Activated T-helper 17 cell treated with anti-CD3 and anti-CD28 coated beads, Interleukin-2, amount 50 U/mL, for 72 hours (primary cell): ENCODE measurements at regions not wholly inside any gene's neighbourhood (a gene's known extent, or its start where the extent isn't known, plus 50 kb on each side); places are given as distances from the start of the nearest gene placed in this dataset.
"Not testable (repeated sequence)": the region's sequence is repeated elsewhere in the genome, so short reads cannot be mapped to it uniquely, and the experiment has no call there.

ENCODE experiments used
- ATAC-seq: fragments of 150-1000 bp; cut with Tn5 transposase; replicated peaks from 2 replicates; pipeline ENCODE4 v1.10.0; 2021; ENCODE audit warnings: mild to moderate bottlenecking, moderate library complexity
- H3K27ac Mint-ChIP-seq: one replicate; pipeline ENCODE4 v1.8.0; 2022; ENCODE audit warnings: mixed read lengths
- H3K27me3 Mint-ChIP-seq: one replicate; pipeline ENCODE4 v1.8.0; 2022; ENCODE audit warnings: mixed read lengths
- H3K36me3 Mint-ChIP-seq: one replicate; pipeline ENCODE4 v1.8.0; 2022; ENCODE audit warnings: low read depth, mild to moderate bottlenecking, mixed read lengths
- H3K4me1 Mint-ChIP-seq: one replicate; pipeline ENCODE4 v1.8.0; 2022; ENCODE audit warnings: mixed read lengths
- H3K4me3 Mint-ChIP-seq: one replicate; pipeline ENCODE4 v1.8.0; 2022; ENCODE audit warnings: mild to moderate bottlenecking, mixed read lengths
- H3K9me3 Mint-ChIP-seq: one replicate; pipeline ENCODE4 v1.8.0; 2022; ENCODE audit warnings: mixed read lengths

DNA sequence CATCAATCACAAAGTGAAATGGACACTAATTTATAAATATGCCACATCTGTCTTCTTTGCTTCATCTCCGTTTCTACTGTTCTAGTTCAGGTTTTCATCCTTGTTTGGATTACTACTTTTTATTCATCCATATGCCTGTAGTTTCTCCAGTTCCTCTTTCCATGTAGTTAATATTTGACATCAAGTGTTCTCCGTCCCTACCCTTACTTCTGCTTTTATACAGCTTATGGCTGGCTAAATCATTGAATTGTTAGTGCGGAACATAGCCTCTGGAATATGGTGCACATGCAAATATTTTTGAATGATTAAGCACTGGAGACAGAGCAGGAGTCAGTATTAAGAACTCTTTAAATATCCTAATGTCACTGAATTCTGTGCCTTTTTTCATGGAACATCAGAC, 230.0 kb upstream of the PPP1R3A start:
- ATAC-seq = no peak

GRCh38 chr7:114141415-114141814, 222.6 kb upstream of the PPP1R3A start:
- no peak for ATAC-seq
- H3K27ac Mint-ChIP-seq = no peak overlapping the region
- no peaks in the 10 kb centered on the region for H3K4me1 Mint-ChIP-seq
- no peaks in the 10 kb centered on the region for H3K9me3 Mint-ChIP-seq
- no peak overlapping the region for H3K4me3 Mint-ChIP-seq
- no peaks in the 10 kb centered on the region for H3K36me3 Mint-ChIP-seq
- peaks cover 4% of the 10 kb centered on the region for H3K27me3 Mint-ChIP-seq

More for the DNA sequence above, 230.0 kb upstream of the PPP1R3A start:
- Mint-ChIP-seq H3K27ac (no peak overlapping the region), H3K27me3 (peaks cover 27% of the 10 kb centered on the region), H3K4me3 (no peak overlapping the region), H3K4me1 (no peaks in the 10 kb centered on the region), H3K36me3 (no peaks in the 10 kb centered on the region), H3K9me3 (no peaks in the 10 kb centered on the region)

GRCh38 chr7:114140561-114140960, 221.8 kb upstream of the PPP1R3A start:
- ATAC-seq = no peak

DNA sequence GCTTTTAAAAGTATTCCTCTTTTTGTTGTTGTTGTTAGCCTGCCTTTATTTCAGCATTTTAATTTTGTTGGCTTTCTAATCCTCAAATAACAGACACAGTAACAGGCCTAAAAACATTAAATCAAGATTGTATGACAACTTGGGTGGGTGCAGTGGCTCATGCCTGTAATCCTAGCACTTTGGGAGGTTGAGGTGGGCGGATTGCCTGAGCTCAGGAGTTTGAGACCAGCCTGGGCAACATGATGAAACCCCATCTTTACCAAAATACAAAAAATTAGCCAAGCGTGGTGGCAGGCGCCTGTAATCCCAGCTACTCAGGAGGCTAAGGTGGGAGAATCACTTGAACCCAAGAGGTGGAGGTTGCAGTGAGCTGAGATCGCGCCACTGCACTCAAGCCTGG, 220.9 kb upstream of the PPP1R3A start:
- H3K27ac Mint-ChIP-seq, H3K4me3 Mint-ChIP-seq, H3K27me3 Mint-ChIP-seq, ATAC-seq, H3K9me3 Mint-ChIP-seq, H3K36me3 Mint-ChIP-seq, H3K4me1 Mint-ChIP-seq: not testable (repeated sequence)

More at GRCh38 chr7:114140561-114140960, 221.8 kb upstream of the PPP1R3A start:
- no peaks in the 10 kb centered on the region for H3K9me3 Mint-ChIP-seq
- H3K4me1 Mint-ChIP-seq = no peaks in the 10 kb centered on the region
- no peak overlapping the region for H3K4me3 Mint-ChIP-seq
- no peaks in the 10 kb centered on the region for H3K27me3 Mint-ChIP-seq
- no peak overlapping the region for H3K27ac Mint-ChIP-seq
- H3K36me3 Mint-ChIP-seq = no peaks in the 10 kb centered on the region

DNA sequence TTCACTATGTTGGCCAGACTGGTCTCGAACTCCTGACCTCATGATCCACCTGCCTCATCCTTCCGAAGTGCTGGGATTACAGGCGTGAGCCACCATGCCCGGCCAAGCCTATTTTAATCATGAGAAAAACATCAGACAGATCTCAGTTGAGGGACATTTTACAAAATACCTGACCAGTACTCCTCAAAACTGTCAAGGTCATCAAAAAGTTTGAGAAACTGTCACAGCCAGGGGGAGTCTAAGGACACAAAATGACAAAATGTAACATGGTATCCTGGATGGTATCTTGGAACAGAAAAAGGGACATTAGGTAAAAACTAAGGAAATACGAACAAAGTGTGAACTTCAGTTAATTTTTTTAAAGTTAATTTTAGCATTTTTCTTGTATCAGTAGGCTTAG, 219.8 kb upstream of the PPP1R3A start:
- no peak for ATAC-seq
- Mint-ChIP-seq H3K4me3 (no peak overlapping the region), H3K27me3 (peaks cover 4% of the 10 kb centered on the region), H3K27ac (no peak overlapping the region), H3K4me1 (no peaks in the 10 kb centered on the region), H3K36me3 (no peaks in the 10 kb centered on the region), H3K9me3 (no peaks in the 10 kb centered on the region)

- H3K9me3 Mint-ChIP-seq = no peaks in the 10 kb centered on the region
- peaks cover 12% of the 10 kb centered on the region for H3K27me3 Mint-ChIP-seq
- no peaks in the 10 kb centered on the region for H3K4me1 Mint-ChIP-seq
- ATAC-seq = no peak
- H3K36me3 Mint-ChIP-seq = no peaks in the 10 kb centered on the region
- H3K27ac Mint-ChIP-seq = no peak overlapping the region
- no peak overlapping the region for H3K4me3 Mint-ChIP-seq
Observed at GRCh38 chr7:114133717-114134116, 214.9 kb upstream of the PPP1R3A start.

DNA sequence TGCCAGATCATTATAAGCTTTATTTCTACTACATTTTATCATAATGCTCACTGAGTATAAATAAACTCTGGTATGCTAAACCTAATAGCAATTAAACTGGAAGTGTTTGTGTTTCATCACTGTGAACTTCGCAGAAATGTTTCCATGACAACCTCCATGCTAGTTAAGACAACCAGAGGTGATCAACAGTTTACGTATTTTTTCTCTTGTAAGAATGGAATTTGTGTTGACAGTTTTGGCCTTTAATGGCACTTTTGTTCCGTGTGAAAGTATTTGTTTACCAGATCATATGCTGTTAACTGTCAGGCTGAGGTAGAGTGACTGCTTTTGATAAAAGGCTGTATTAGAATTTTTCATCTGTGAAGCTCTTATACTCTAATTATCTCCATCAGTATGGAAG, 212.1 kb upstream of the PPP1R3A start:
- no peak for ATAC-seq
- Mint-ChIP-seq H3K36me3 (no peaks in the 10 kb centered on the region), H3K9me3 (no peaks in the 10 kb centered on the region), H3K4me1 (no peaks in the 10 kb centered on the region), H3K27ac (no peak overlapping the region), H3K27me3 (peaks cover 18% of the 10 kb centered on the region), H3K4me3 (no peak overlapping the region)

DNA sequence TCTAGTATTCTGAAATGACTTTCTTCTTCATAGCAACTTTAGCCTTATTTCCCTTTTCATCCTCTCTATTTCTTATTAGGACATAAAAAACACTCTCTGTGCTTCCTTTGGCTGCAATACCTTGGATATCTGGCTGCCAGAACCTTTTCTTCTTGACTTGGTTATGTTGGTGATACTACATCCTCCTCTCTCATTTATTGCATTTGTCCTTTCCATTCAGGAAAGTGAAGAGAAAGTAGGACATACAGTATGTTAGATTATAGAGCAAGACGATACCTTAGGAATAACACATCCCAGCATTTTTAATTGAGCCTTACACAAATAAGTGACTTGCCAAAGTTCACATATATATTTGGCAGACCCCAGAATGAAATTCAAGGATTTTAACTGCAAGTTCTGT, 210.1 kb upstream of the PPP1R3A start:
- Mint-ChIP-seq H3K4me1 (no peaks in the 10 kb centered on the region), H3K27ac (no peak overlapping the region), H3K36me3 (no peaks in the 10 kb centered on the region), H3K4me3 (no peak overlapping the region), H3K9me3 (no peaks in the 10 kb centered on the region), H3K27me3 (peaks cover 25% of the 10 kb centered on the region)
- ATAC-seq = no peak

- no peak overlapping the region for H3K27ac Mint-ChIP-seq
- peaks cover 21% of the 10 kb centered on the region for H3K27me3 Mint-ChIP-seq
- no peaks in the 10 kb centered on the region for H3K9me3 Mint-ChIP-seq
- ATAC-seq = no peak
- no peaks in the 10 kb centered on the region for H3K36me3 Mint-ChIP-seq
- no peak overlapping the region for H3K4me3 Mint-ChIP-seq
- no peaks in the 10 kb centered on the region for H3K4me1 Mint-ChIP-seq
Observed at GRCh38 chr7:114126095-114126494, 207.3 kb upstream of the PPP1R3A start.

GRCh38 chr7:114112806-114113205, 194.0 kb upstream of the PPP1R3A start:
- Mint-ChIP-seq H3K4me3 (no peak overlapping the region), H3K36me3 (no peaks in the 10 kb centered on the region), H3K9me3 (no peaks in the 10 kb centered on the region), H3K27me3 (peaks cover 8% of the 10 kb centered on the region), H3K27ac (no peak overlapping the region), H3K4me1 (no peaks in the 10 kb centered on the region)
- no peak for ATAC-seq

DNA sequence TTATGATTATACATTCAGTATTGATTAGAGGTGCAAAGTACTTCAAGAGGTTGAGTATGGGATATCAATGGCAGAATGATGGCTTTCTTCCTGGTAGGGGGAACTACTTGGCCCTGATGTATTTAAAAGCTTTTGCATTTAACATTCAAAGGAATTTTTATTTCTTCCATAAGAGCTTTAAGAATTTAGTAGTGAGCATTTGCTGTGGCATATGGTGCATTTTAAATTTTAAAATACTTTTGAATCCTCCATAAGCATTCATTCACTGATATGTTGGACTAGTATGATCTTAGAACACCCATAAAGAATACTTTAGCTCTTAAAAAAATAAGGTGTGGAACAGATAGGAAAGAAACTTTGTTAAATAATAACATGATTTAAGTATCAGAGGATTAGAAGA, 191.9 kb upstream of the PPP1R3A start:
- Mint-ChIP-seq H3K27me3 (peaks cover 8% of the 10 kb centered on the region), H3K4me1 (no peaks in the 10 kb centered on the region), H3K36me3 (no peaks in the 10 kb centered on the region), H3K27ac (no peak overlapping the region), H3K4me3 (no peak overlapping the region), H3K9me3 (no peaks in the 10 kb centered on the region)
- ATAC-seq = no peak

DNA sequence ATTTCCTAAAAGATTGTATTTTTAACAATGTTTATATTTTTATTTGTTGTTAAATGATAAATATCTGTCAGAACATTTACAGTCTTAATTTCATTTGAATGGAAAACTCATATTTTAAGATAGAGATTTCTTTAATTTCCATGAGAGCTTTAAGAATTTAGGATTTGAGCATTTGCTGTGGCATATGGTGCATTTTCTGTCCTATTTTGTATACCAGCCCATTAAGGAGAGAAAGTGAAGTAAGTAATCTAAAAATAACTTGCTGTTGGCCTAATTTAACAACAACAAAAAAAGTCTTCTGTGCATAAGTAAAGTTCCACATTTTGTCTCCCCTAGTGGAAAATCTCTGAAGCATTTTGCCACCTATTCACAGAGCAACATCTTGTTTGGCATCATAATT, 190.9 kb upstream of the PPP1R3A start:
- peaks cover 8% of the 10 kb centered on the region for H3K27me3 Mint-ChIP-seq
- no peaks in the 10 kb centered on the region for H3K36me3 Mint-ChIP-seq
- H3K27ac Mint-ChIP-seq = no peak overlapping the region
- no peaks in the 10 kb centered on the region for H3K4me1 Mint-ChIP-seq
- no peak overlapping the region for H3K4me3 Mint-ChIP-seq
- no peaks in the 10 kb centered on the region for H3K9me3 Mint-ChIP-seq
- no peak for ATAC-seq

DNA sequence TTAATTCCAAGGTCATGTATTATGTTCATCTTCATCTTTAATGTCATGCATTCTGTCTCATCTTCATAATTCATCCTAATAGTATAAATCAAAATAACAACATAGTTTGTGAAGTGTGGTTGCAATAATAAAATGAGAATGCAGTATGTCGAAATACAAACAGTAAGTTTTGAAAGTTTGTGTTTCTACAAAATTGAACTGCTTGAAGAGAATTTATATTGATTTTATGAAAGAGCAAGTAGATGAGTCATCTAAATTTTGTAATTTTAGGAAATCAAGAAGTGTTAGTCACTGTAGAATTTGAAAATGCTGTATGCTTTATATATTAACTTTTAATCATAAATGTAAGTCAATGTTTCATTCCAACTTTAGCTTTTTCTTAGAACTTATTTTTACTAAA, 190.5 kb upstream of the PPP1R3A start:
- H3K27ac Mint-ChIP-seq = no peak overlapping the region
- H3K36me3 Mint-ChIP-seq = no peaks in the 10 kb centered on the region
- no peak overlapping the region for H3K4me3 Mint-ChIP-seq
- ATAC-seq = no peak
- no peaks in the 10 kb centered on the region for H3K9me3 Mint-ChIP-seq
- H3K4me1 Mint-ChIP-seq = no peaks in the 10 kb centered on the region
- peaks cover 5% of the 10 kb centered on the region for H3K27me3 Mint-ChIP-seq

DNA sequence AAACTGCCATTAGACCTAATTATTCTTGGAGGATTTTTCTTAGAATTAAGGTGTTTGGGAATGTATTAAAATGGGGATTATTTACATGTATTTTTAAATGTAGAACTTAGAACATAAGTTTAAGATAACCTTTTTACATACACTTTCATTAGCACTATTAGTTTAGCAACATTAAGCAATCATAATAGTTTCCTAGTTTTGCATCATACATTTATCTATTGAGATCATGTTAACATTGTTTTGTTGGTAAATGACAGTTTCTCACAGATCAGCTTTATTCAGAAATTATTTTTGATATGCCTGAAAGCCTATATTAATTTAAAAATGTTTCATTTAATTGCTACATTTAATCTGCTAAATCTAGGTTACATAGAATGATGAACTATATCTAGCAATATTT, 189.7 kb upstream of the PPP1R3A start:
- Mint-ChIP-seq H3K27me3 (peaks cover 9% of the 10 kb centered on the region), H3K9me3 (no peaks in the 10 kb centered on the region), H3K27ac (no peak overlapping the region), H3K4me3 (no peak overlapping the region), H3K4me1 (no peaks in the 10 kb centered on the region), H3K36me3 (no peaks in the 10 kb centered on the region)
- ATAC-seq = no peak

DNA sequence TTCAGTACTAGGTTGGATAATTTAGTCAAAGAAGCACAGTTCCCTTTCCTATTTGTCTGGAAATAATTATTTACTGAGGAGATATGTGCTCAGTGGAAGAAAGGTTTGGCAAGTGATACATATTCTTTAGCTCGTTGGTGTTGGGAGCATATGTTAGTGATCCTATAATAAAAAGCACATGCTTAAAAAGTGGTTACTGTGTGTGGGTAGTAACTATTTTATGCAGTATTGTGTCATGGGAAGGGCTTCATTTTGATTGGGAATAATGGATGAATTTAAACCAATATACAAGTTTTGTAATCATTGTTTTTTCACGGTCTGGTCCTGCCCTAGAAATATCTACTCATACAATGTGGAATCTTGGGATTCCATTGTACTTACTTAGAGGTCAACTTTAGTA, 188.7 kb upstream of the PPP1R3A start:
- ATAC-seq = no peak
- Mint-ChIP-seq H3K27me3 (peaks cover 10% of the 10 kb centered on the region), H3K4me3 (no peak overlapping the region), H3K36me3 (no peaks in the 10 kb centered on the region), H3K4me1 (no peaks in the 10 kb centered on the region), H3K27ac (no peak overlapping the region), H3K9me3 (no peaks in the 10 kb centered on the region)

GRCh38 chr7:114104035-114104434, 185.2 kb upstream of the PPP1R3A start:
- Mint-ChIP-seq H3K27me3 (peaks cover 15% of the 10 kb centered on the region), H3K27ac (no peak overlapping the region), H3K4me3 (no peak overlapping the region), H3K4me1 (no peaks in the 10 kb centered on the region), H3K9me3 (no peaks in the 10 kb centered on the region), H3K36me3 (no peaks in the 10 kb centered on the region)
- ATAC-seq = no peak
